Stimulated activated CD4-positive, alpha-beta T cell treated with anti-CD3 and anti-CD28 coated beads, Interleukin-2, amount 100 ng/mL, for 48 hours (primary cell): ENCODE measurements at regions not wholly inside any gene's neighbourhood (a gene's known extent, or its start where the extent isn't known, plus 50 kb on each side); places are given as distances from the start of the nearest gene placed in this dataset.
"Not testable (repeated sequence)": the region's sequence is repeated elsewhere in the genome, so short reads cannot be mapped to it uniquely, and the experiment has no call there.

Experiments
- DNase-seq, 2 donors: peaks; one replicate each; pipeline ENCODE4 v3.0.0-alpha.2; 2020

- not testable (repeated sequence) for DNase-seq
These were observed 741.2 kb upstream of the ZNF608 start for GRCh38 chr5:125487652-125488051.

GRCh38 chr5:125489146-125489545 lies 742.7 kb upstream of the ZNF608 start:
- no peak for DNase-seq

GRCh38 chr5:125491986-125492492 lies 745.6 kb upstream of the ZNF608 start:
- no peak for DNase-seq

GRCh38 chr5:125492977-125493376 lies 746.5 kb upstream of the ZNF608 start:
- DNase-seq, result no peak

- DNase-seq, result no peak
These were observed 750.0 kb upstream of the ZNF608 start for GRCh38 chr5:125496393-125496792.

GRCh38 chr5:125497651-125498050 lies 751.2 kb upstream of the ZNF608 start:
- no peak for DNase-seq

GRCh38 chr5:125499636-125500332 lies 753.3 kb upstream of the ZNF608 start:
- no peak for DNase-seq

GRCh38 chr5:125501396-125501795 lies 755.0 kb upstream of the ZNF608 start:
- no peak for DNase-seq

- no peak for DNase-seq
These were observed 757.5 kb upstream of the ZNF608 start for GRCh38 chr5:125503946-125504345.

- DNase-seq, result no peak
These were observed 758.7 kb upstream of the ZNF608 start for GRCh38 chr5:125505115-125505514.

- DNase-seq, result no peak
These were observed 759.7 kb upstream of the ZNF608 start for GRCh38 chr5:125506124-125506523.

GRCh38 chr5:125508225-125508624 lies 761.8 kb upstream of the ZNF608 start:
- DNase-seq, result no peak

GRCh38 chr5:125510651-125511050 lies 764.2 kb upstream of the ZNF608 start:
- no peak for DNase-seq

GRCh38 chr5:125517973-125518550 lies 771.6 kb upstream of the ZNF608 start:
- no peak for DNase-seq

- DNase-seq, result no peak
These were observed 774.9 kb upstream of the ZNF608 start for GRCh38 chr5:125521289-125521688.

- no peak for DNase-seq
These were observed 778.9 kb upstream of the ZNF608 start for GRCh38 chr5:125525356-125525755.

- DNase-seq, result no peak
These were observed 780.5 kb upstream of the ZNF608 start for GRCh38 chr5:125526966-125527365.

GRCh38 chr5:125528881-125529280 lies 782.4 kb upstream of the ZNF608 start:
- no peak for DNase-seq

GRCh38 chr5:125530833-125531615 lies 784.6 kb upstream of the ZNF608 start:
- DNase-seq, result no peak

GRCh38 chr5:125536095-125536494 lies 789.7 kb upstream of the ZNF608 start:
- DNase-seq, result no peak

GRCh38 chr5:125536582-125536981 lies 790.1 kb upstream of the ZNF608 start:
- DNase-seq, result no peak

GRCh38 chr5:125537661-125538060 lies 791.2 kb upstream of the ZNF608 start:
- no peak for DNase-seq

GRCh38 chr5:125538469-125538868 lies 792.0 kb upstream of the ZNF608 start:
- DNase-seq, result no peak

GRCh38 chr5:125541085-125541484 lies 794.6 kb upstream of the ZNF608 start:
- DNase-seq, result no peak
